ENCODE measurements at regions not wholly inside any gene's neighbourhood (a gene's known extent, or its start where the extent isn't known, plus 50 kb on each side); places are given as distances from the start of the nearest gene placed in this dataset.

- TF ChIP-seq ARID3A (IDR thresholded peaks at IDR 0.05; ENCODE audit: low read depth, low read length), result no peak
Observed at GRCh38 chr11:92580908-92581307, 356.3 kb downstream of the FAT3 start (continued).

- intact Hi-C loops (cut with micrococcal nuclease; ENCODE audit: unreplicated experiment) (no loop called here), in situ Hi-C loops (cut with HindIII; ENCODE audit: extremely low pct_ligation_motif_present, low pct_unique_long_range_greater_than_20kb) (no loop called here)
- no peak for DNase-seq (ENCODE audit: low spot score)
- POLR2A ChIA-PET, result no interaction called here
- CTCF ChIA-PET (ENCODE audit: low intra/inter-chr PET ratio, low total read pairs), result no interaction called here
- H3K4me3 ChIP-seq (replicated peaks in 1 of 3; ENCODE audit: insufficient read depth in 1 of 3, low read depth in 2 of 3, low read length in 3 of 3), result no peak overlapping the region
- no peak overlapping the region for H3K4me2 ChIP-seq (ENCODE audit: low read depth, low read length)
- H3K9me3 ChIP-seq (ENCODE audit: low read length), result no peaks in the 10 kb centered on the region
- FAIRE-seq, result no peak
- no peaks in the 10 kb centered on the region for H3K4me1 ChIP-seq (ENCODE audit: insufficient read depth, low read length)
- no peaks in the 10 kb centered on the region; a peak in 1 of 5 replicates for H3K27me3 ChIP-seq (ENCODE audit: control insufficient read depth in 1 of 2, insufficient read depth in 2 of 2, low read length in 2 of 2)
- H3K36me3 ChIP-seq (replicated peaks in 1 of 2; ENCODE audit: control insufficient read depth in 1 of 2, insufficient read depth in 2 of 2, low read length in 2 of 2), result no peaks in the 10 kb centered on the region
- no TSS peak for BruUV-seq (replicated peaks)
- no peaks in the 10 kb centered on the region for H3K79me2 ChIP-seq (ENCODE audit: insufficient read depth, low read length)
- no peaks in the 10 kb centered on the region for H4K20me1 ChIP-seq (ENCODE audit: insufficient read depth, low read length)
- no peak overlapping the region for H2AFZ ChIP-seq (ENCODE audit: low read length)
- H3K9ac ChIP-seq (ENCODE audit: insufficient read depth, low read depth, low read length), result no peak overlapping the region
- no peak for ATAC-seq
- no peak overlapping the region for H3K27ac ChIP-seq (ENCODE audit: extremely low read length, insufficient read depth, low read length)
- TF ChIP-seq GABPA (IDR thresholded peaks at IDR 0.05; ENCODE audit: low read depth, low read length) (no peak), GABPA (CRISPR knock-in tag; IDR thresholded peaks at IDR 0.05; ENCODE audit: low read depth) (no peak), RNF219 (CRISPR knock-in tag; IDR thresholded peaks at IDR 0.05) (no peak), E2F2 (CRISPR knock-in tag; IDR thresholded peaks at IDR 0.05; ENCODE audit: borderline replicate concordance) (no peak), ELF4 (CRISPR knock-in tag; IDR thresholded peaks at IDR 0.05; ENCODE audit: borderline replicate concordance) (no peak), KDM4B (CRISPR knock-in tag; IDR thresholded peaks at IDR 0.05) (no peak), ZNF367 (CRISPR knock-in tag; IDR thresholded peaks at IDR 0.05; ENCODE audit: borderline replicate concordance) (no peak), HNF4G (IDR thresholded peaks at IDR 0.05; ENCODE audit: borderline replicate concordance, low read depth, low read length) (no peak), HNF4G (CRISPR knock-in tag; IDR thresholded peaks at IDR 0.05; ENCODE audit: borderline replicate concordance, low read depth) (no peak), FLYWCH1 (CRISPR knock-in tag; IDR thresholded peaks at IDR 0.05) (no peak), GPN1 (CRISPR knock-in tag; IDR thresholded peaks at IDR 0.05; ENCODE audit: borderline replicate concordance) (no peak), ZNF549 (CRISPR knock-in tag; IDR thresholded peaks at IDR 0.05) (no peak), ZFAT (CRISPR knock-in tag; conservative IDR thresholded peaks at IDR 0.05) (no peak), THAP9 (CRISPR knock-in tag; IDR thresholded peaks at IDR 0.05; ENCODE audit: borderline replicate concordance) (no peak), YY1 (IDR thresholded peaks at IDR 0.05; ENCODE audit: insufficient read depth, insufficient replicate concordance, low read depth, low read length) (no peak), CENPT (CRISPR knock-in tag; IDR thresholded peaks at IDR 0.05; ENCODE audit: low read depth) (no peak), NFYC (CRISPR knock-in tag; IDR thresholded peaks at IDR 0.05) (no peak)
Observed at GRCh38 chr11:92588393-92588792, 363.8 kb downstream of the FAT3 start.
